Choroid plexus epithelial cell (primary cell): ENCODE measurements at regions not wholly inside any gene's neighbourhood (a gene's known extent, or its start where the extent isn't known, plus 50 kb on each side); places are given as distances from the start of the nearest gene placed in this dataset.
"Not testable (repeated sequence)": the region's sequence is repeated elsewhere in the genome, so short reads cannot be mapped to it uniquely, and the experiment has no call there.

ENCODE experiments used
- DNase-seq: peaks from one replicate; pipeline ENCODE4 v3.0.0-alpha.2; 2010; ENCODE audit warnings: low read depth
- H3K4me3 ChIP-seq: 2 replicates; pipeline ENCODE4 v1.5.1; 2011; ENCODE audit warnings: low read depth, mild to moderate bottlenecking, control low read depth, low read length, moderate library complexity
- CTCF ChIP-seq: conservative IDR thresholded peaks from 2 replicates; pipeline ENCODE4 v1.5.1; 2011; ENCODE audit warnings: low read depth, mild to moderate bottlenecking, control low read depth, inconsistent platforms, low read length, moderate library complexity

- no peak for DNase-seq
- no peak for TF ChIP-seq CTCF
- no peak overlapping the region for H3K4me3 ChIP-seq
Observed at GRCh38 chr2:109052922-109053321, 63.9 kb upstream of the EDAR start.

GRCh38 chr2:109049022-109049421 lies 60.0 kb upstream of the EDAR start:
- TF ChIP-seq CTCF, result no peak
- no peak for DNase-seq
- no peak overlapping the region for H3K4me3 ChIP-seq

GRCh38 chr2:109048163-109048562 lies 59.1 kb upstream of the EDAR start:
- H3K4me3 ChIP-seq, result no peak overlapping the region
- no peak for DNase-seq
- no peak for TF ChIP-seq CTCF

GRCh38 chr2:109047569-109047968 lies 58.5 kb upstream of the EDAR start:
- H3K4me3 ChIP-seq, DNase-seq: not testable (repeated sequence)

GRCh38 chr2:109046925-109047508 lies 58.0 kb upstream of the EDAR start:
- no peak for TF ChIP-seq CTCF
- H3K4me3 ChIP-seq, result no peak overlapping the region
- DNase-seq, result no peak

- no peak for DNase-seq
- TF ChIP-seq CTCF, result no peak
- H3K4me3 ChIP-seq, result no peak overlapping the region
Observed at GRCh38 chr2:109045505-109045904, 56.5 kb upstream of the EDAR start.

- no peak for TF ChIP-seq CTCF
- DNase-seq, result no peak
- H3K4me3 ChIP-seq, result no peak overlapping the region
Observed at GRCh38 chr2:109038992-109039391, 50.0 kb upstream of the EDAR start.
